ENCODE measurements at regions not wholly inside any gene's neighbourhood (a gene's known extent, or its start where the extent isn't known, plus 50 kb on each side); places are given as distances from the start of the nearest gene placed in this dataset.

GRCh38 chr22:49183826-49184216, 643.9 kb downstream of the BRD1 start:
- Histone ChIP-seq H3K9me3 (no peaks in the 10 kb centered on the region), H3K4me3 (no peak overlapping the region), H3K36me3 (replicated peaks) (no peaks in the 10 kb centered on the region), H3K27me3 (ENCODE audit: low read depth) (no peaks in the 10 kb centered on the region), H3K4me1 (no peaks in the 10 kb centered on the region)
- DNase-seq (ENCODE audit: low spot score in 2 of 2) = no peak
- in situ Hi-C loops (cut with MboI; ENCODE audit: low sequenced_read_pairs) = no loop called here

GRCh38 chr22:49183208-49183825, 644.4 kb downstream of the BRD1 start:
- no peak overlapping the region for H3K4me3 ChIP-seq
- DNase-seq (ENCODE audit: low spot score in 2 of 2) = no peak
- no peaks in the 10 kb centered on the region for H3K4me1 ChIP-seq
- H3K36me3 ChIP-seq (replicated peaks) = no peaks in the 10 kb centered on the region
- no peaks in the 10 kb centered on the region for H3K27me3 ChIP-seq (ENCODE audit: low read depth)
- no peaks in the 10 kb centered on the region for H3K9me3 ChIP-seq
- in situ Hi-C loops (cut with MboI; ENCODE audit: low sequenced_read_pairs) = no loop called here

GRCh38 chr22:49182416-49182815, 645.3 kb downstream of the BRD1 start:
- H3K36me3 ChIP-seq (replicated peaks) = no peaks in the 10 kb centered on the region
- in situ Hi-C loops (cut with MboI; ENCODE audit: low sequenced_read_pairs) = no loop called here
- DNase-seq (ENCODE audit: low spot score in 2 of 2) = no peak
- H3K4me3 ChIP-seq = no peak overlapping the region
- no peaks in the 10 kb centered on the region for H3K4me1 ChIP-seq
- H3K27me3 ChIP-seq (ENCODE audit: low read depth) = no peaks in the 10 kb centered on the region
- no peaks in the 10 kb centered on the region for H3K9me3 ChIP-seq

DNA sequence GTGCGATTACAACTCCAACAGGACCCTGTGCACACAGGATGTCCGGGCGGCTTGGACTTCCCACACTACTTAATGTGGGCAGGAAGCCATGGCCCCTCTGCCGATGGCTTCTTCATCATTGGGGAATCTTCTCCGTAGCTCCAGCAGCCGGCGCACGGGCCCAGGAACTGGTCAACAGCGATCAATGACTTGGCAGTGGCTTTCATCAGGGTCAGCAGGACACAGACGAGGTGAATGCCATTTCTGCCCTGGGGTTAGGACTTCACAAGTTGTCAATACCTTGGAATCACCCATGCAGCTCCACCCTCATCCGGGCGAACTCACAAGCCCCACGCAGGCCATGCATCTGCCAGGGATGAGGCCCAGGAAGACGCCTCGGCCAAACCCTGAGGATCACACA, 645.7 kb downstream of the BRD1 start:
- no peak for DNase-seq (ENCODE audit: low spot score in 2 of 2)
- Histone ChIP-seq H3K27me3 (ENCODE audit: low read depth) (no peaks in the 10 kb centered on the region), H3K4me3 (no peak overlapping the region), H3K36me3 (replicated peaks) (no peaks in the 10 kb centered on the region), H3K4me1 (no peaks in the 10 kb centered on the region), H3K9me3 (no peaks in the 10 kb centered on the region)
- in situ Hi-C loops (cut with MboI; ENCODE audit: low sequenced_read_pairs) = no loop called here

GRCh38 chr22:49181431-49181830, 646.2 kb downstream of the BRD1 start:
- DNase-seq (ENCODE audit: low spot score in 2 of 2) = no peak
- H3K27me3 ChIP-seq (ENCODE audit: low read depth) = no peaks in the 10 kb centered on the region
- no peak overlapping the region for H3K4me3 ChIP-seq
- in situ Hi-C loops (cut with MboI; ENCODE audit: low sequenced_read_pairs) = no loop called here
- H3K4me1 ChIP-seq = no peaks in the 10 kb centered on the region
- no peaks in the 10 kb centered on the region for H3K9me3 ChIP-seq
- no peaks in the 10 kb centered on the region for H3K36me3 ChIP-seq (replicated peaks)

DNA sequence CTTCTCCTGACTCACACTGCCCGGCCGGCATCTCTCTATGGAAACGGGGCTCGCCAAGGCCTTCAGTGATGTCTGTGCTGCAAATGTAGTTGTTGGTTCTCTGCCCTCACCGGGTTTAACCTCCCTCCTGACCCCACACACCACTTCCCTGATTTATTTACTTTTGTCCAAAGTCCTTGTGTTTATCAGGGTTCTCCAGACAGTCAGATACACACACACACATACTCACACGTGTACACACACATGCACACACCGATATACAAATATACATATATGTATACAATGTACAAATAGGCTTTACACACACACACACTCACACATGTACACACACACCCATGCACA, 647.0 kb downstream of the BRD1 start:
- DNase-seq (ENCODE audit: low spot score in 2 of 2) = no peak
- Histone ChIP-seq H3K36me3 (replicated peaks) (no peaks in the 10 kb centered on the region), H3K4me3 (no peak overlapping the region), H3K4me1 (no peaks in the 10 kb centered on the region), H3K9me3 (no peaks in the 10 kb centered on the region), H3K27me3 (ENCODE audit: low read depth) (no peaks in the 10 kb centered on the region)
- in situ Hi-C loops (cut with MboI; ENCODE audit: low sequenced_read_pairs) = no loop called here

- Histone ChIP-seq H3K27me3 (ENCODE audit: low read depth) (no peaks in the 10 kb centered on the region), H3K4me1 (no peaks in the 10 kb centered on the region), H3K9me3 (no peaks in the 10 kb centered on the region), H3K36me3 (replicated peaks) (no peaks in the 10 kb centered on the region), H3K4me3 (no peak overlapping the region)
- in situ Hi-C loops (cut with MboI; ENCODE audit: low sequenced_read_pairs) = no loop called here
- no peak for DNase-seq (ENCODE audit: low spot score in 2 of 2)
Observed at GRCh38 chr22:49179886-49180682, 647.6 kb downstream of the BRD1 start.

DNA sequence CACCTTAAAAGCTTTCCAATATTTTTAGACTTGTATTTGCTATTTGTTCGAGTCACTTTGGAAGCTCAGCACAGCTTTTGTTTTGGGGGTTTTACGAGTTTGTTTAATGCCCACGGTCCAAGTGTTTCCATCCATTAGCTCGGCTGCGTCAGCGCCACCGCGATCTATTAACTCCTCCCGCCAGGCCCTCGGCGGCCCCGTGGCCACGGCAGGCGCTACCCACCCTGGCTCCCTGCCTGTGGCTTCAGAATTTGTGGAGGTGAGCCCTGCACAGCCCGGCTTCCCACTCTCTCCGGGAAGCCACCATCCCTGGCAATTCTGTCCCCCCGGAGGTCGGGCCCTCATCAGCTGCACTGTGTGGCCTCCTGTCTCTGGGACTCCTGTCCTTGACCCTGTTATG, 648.5 kb downstream of the BRD1 start:
- 0 out of 2 replicates have a peak, but pooled peaks cover 3% of the 10 kb centered on the region for H3K27me3 ChIP-seq (ENCODE audit: low read depth)
- no peaks in the 10 kb centered on the region for H3K9me3 ChIP-seq
- H3K4me3 ChIP-seq = no peak overlapping the region
- DNase-seq (ENCODE audit: low spot score in 2 of 2) = no peak
- in situ Hi-C loops (cut with MboI; ENCODE audit: low sequenced_read_pairs) = no loop called here
- H3K36me3 ChIP-seq (replicated peaks) = no peaks in the 10 kb centered on the region
- no peaks in the 10 kb centered on the region for H3K4me1 ChIP-seq

DNA sequence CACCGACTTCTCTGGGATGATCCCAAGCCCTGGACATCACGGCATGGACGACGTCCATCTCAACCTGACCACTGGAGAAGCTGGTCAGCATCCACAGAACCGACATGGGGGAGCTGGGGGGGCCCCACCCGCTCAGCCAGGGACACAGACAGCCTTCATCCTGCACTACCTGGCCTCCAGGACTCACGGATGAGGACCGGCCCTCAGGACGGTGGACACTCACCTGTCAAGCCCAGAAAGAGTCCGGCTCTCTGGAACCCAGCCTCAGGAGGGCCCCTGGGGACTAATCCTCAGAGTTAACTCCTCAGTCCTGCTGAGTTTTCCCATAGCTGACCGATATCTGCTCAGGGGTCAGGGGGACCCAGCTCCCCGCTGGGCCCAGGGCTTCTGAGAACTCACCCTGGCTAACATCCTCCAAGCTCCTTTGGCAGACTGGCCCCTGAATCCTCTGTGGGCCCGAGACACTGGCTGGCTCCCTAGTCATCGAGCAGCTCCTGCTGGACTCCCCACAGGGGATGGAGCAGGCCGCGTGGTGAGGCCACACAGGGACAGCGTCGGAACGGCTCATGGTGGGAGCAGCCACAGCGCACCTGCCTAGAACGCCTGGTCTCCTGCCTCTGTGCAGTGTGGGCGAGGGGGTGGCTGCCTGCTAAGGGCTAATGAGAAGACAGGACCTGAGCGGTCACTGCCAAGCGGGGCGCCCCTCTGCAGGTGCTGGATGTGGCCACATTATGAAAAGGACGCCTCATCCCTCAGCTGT, 649.2 kb downstream of the BRD1 start:
- in situ Hi-C loops (cut with MboI; ENCODE audit: low sequenced_read_pairs) = no loop called here
- H3K36me3 ChIP-seq (replicated peaks) = no peaks in the 10 kb centered on the region
- H3K27me3 ChIP-seq (ENCODE audit: low read depth) = 0 out of 2 replicates have a peak, but pooled peaks cover 8% of the 10 kb centered on the region
- no peaks in the 10 kb centered on the region for H3K4me1 ChIP-seq
- DNase-seq (ENCODE audit: low spot score in 2 of 2) = no peak
- H3K4me3 ChIP-seq = no peak overlapping the region
- no peaks in the 10 kb centered on the region for H3K9me3 ChIP-seq

- no peaks in the 10 kb centered on the region for H3K9me3 ChIP-seq
- no peaks in the 10 kb centered on the region for H3K36me3 ChIP-seq (replicated peaks)
- in situ Hi-C loops (cut with MboI; ENCODE audit: low sequenced_read_pairs) = no loop called here
- no peak overlapping the region for H3K4me3 ChIP-seq
- H3K4me1 ChIP-seq = no peaks in the 10 kb centered on the region
- 0 out of 2 replicates have a peak, but pooled peaks cover 8% of the 10 kb centered on the region for H3K27me3 ChIP-seq (ENCODE audit: low read depth)
- no peak for DNase-seq (ENCODE audit: low spot score in 2 of 2)
Observed at GRCh38 chr22:49177666-49178065, 650.0 kb downstream of the BRD1 start.

DNA sequence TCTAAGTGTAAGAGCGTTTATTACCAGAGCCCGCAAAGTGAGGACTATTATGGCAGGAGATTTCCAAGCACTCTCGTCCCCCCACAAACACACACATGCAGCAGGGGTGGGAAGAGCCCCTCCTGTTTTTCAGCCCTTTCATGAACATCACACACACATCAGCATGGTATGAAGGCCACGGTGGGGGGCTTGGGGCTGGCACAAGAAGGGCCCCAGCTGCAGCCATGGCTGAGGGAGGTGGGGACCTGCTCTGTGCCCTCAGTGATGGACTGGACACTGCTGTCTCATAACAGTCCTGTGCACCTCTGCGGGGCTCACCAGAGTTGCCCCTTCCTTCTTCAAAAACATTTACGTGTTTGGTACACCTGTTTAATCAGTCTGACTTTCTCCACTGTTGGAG, 650.7 kb downstream of the BRD1 start:
- H3K27me3 ChIP-seq (ENCODE audit: low read depth) = 0 out of 2 replicates have a peak, but pooled peaks cover 8% of the 10 kb centered on the region
- no peaks in the 10 kb centered on the region for H3K4me1 ChIP-seq
- H3K36me3 ChIP-seq (replicated peaks) = no peaks in the 10 kb centered on the region
- no peak for DNase-seq (ENCODE audit: low spot score in 2 of 2)
- no peaks in the 10 kb centered on the region for H3K9me3 ChIP-seq
- in situ Hi-C loops (cut with MboI; ENCODE audit: low sequenced_read_pairs) = no loop called here
- H3K4me3 ChIP-seq = no peak overlapping the region

GRCh38 chr22:49170053-49170452, 657.6 kb downstream of the BRD1 start:
- Histone ChIP-seq H3K36me3 (replicated peaks) (no peaks in the 10 kb centered on the region), H3K4me3 (no peak overlapping the region), H3K9me3 (no peaks in the 10 kb centered on the region), H3K4me1 (no peaks in the 10 kb centered on the region), H3K27me3 (ENCODE audit: low read depth) (0 out of 2 replicates have a peak, but pooled peaks cover 10% of the 10 kb centered on the region)
- in situ Hi-C loops (cut with MboI; ENCODE audit: low sequenced_read_pairs) = no loop called here
- DNase-seq (ENCODE audit: low spot score in 2 of 2) = no peak

DNA sequence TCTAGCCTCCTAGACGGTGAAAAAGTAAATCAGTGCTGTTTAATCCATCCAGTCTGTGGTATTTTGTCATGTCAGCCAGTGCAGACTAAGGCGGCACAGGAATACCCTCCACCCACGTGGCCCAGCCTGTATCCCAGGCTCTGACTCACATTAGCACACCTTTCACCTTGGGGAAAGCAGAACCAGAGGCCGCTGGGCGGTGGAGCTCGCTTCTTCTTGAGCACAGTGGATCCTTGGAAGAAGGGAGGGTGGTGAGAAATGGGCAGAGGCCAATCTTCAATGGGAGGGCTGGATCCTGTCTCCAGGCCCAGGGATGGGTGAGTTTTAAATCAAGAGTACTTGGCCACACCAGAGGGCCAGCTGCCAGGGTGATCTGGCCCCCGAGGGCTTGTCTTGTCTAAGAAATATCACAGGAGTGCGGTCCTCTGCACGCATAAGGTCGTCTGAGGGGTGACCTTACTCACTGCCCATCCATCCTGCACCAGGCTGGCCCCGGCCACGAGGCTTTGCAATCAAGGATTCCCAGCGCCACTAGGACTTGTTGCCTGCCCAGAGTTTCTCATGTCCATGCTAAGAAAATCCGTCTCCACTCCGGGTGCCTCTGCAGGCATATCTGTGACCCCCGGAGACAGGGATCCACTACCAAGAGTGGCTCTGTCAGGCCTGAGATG, 658.5 kb downstream of the BRD1 start:
- in situ Hi-C loops (cut with MboI; ENCODE audit: low sequenced_read_pairs) = no loop called here
- no peak for DNase-seq (ENCODE audit: low spot score in 2 of 2)
- no peaks in the 10 kb centered on the region for H3K9me3 ChIP-seq
- no peak overlapping the region for H3K4me3 ChIP-seq
- no peaks in the 10 kb centered on the region for H3K4me1 ChIP-seq
- no peaks in the 10 kb centered on the region for H3K36me3 ChIP-seq (replicated peaks)
- H3K27me3 ChIP-seq (ENCODE audit: low read depth) = 0 out of 2 replicates have a peak, but pooled peaks cover 8% of the 10 kb centered on the region
